SK-N-SH (cell line): ENCODE measurements at regions not wholly inside any gene's neighbourhood (a gene's known extent, or its start where the extent isn't known, plus 50 kb on each side); places are given as distances from the start of the nearest gene placed in this dataset.

Source experiments
- CHD2 ChIP-seq: fragments of 150-350 bp; IDR thresholded peaks from 2 replicates; pipeline ENCODE4 v1.6.1; 2018; ENCODE audit warnings: low read length; ENCODE audit not compliant: partially characterized antibody
- CTCF ChIP-seq: fragments of 200-600 bp; sonication (generic); IDR thresholded peaks from 2 replicates; pipeline ENCODE4 v1.6.1; 2017; ENCODE audit warnings: antibody characterized with exemption, mild to moderate bottlenecking, moderate library complexity
- ELF1 ChIP-seq: IDR thresholded peaks from 2 replicates; pipeline ENCODE4 v1.4.0; 2012
- EZH2phosphoT487 ChIP-seq: fragments of 200-600 bp; sonication (generic); IDR thresholded peaks from 2 replicates; pipeline ENCODE4 v1.6.1; 2017; ENCODE audit warnings: low read depth, mixed run types, mild to moderate bottlenecking, antibody characterized with exemption, moderate library complexity, borderline replicate concordance
- GABPA ChIP-seq: IDR thresholded peaks from 2 replicates; pipeline ENCODE4 v1.4.0; 2012; ENCODE audit warnings: low read depth, mild to moderate bottlenecking
- NRF1 ChIP-seq: IDR thresholded peaks from 2 replicates; pipeline ENCODE4 v1.6.1; 2012; ENCODE audit warnings: low read depth, mild to moderate bottlenecking, low read length
- RAD21 ChIP-seq: IDR thresholded peaks from 2 replicates; pipeline ENCODE4 v1.6.1; 2012; ENCODE audit warnings: mild to moderate bottlenecking, low read length
- RFX5 ChIP-seq: IDR thresholded peaks from 2 replicates; pipeline ENCODE4 v1.6.1; 2012; ENCODE audit warnings: mild to moderate bottlenecking, improper control_type of control experiment, low read length
- SMC3 ChIP-seq: IDR thresholded peaks from 2 replicates; pipeline ENCODE4 v1.6.1; 2012; ENCODE audit warnings: low read depth, low read length, improper control_type of control experiment
- TCF12 ChIP-seq: IDR thresholded peaks from 2 replicates; pipeline ENCODE4 v1.4.0; 2012
- YY1 ChIP-seq: IDR thresholded peaks from 2 replicates; pipeline ENCODE4 v1.4.0; 2012; ENCODE audit warnings: low read depth, mild to moderate bottlenecking
- TF ChIP-seq, protein P1 (sequence below): IDR thresholded peaks from 2 replicates; pipeline ENCODE4 v1.4.0; 2012; ENCODE audit warnings: low read depth, borderline replicate concordance
- TF ChIP-seq, protein P2 (sequence below): IDR thresholded peaks from 2 replicates; pipeline ENCODE4 v1.6.1; 2012; ENCODE audit warnings: mild to moderate bottlenecking, low read depth, low read length, moderate library complexity

GRCh38 chr2:146984014-146984413, 860.8 kb upstream of the ACVR2A start:
- TF ChIP-seq YY1 = no peak
- no peak for TF ChIP-seq RFX5
- TF ChIP-seq ELF1 = no peak
- no peak for TF ChIP-seq TCF12
- no peak for TF ChIP-seq CTCF
- no peak for TF ChIP-seq NRF1
- TF ChIP-seq EZH2phosphoT487 = no peak
- TF ChIP-seq RAD21 = no peak
- TF ChIP-seq, protein P1, sequence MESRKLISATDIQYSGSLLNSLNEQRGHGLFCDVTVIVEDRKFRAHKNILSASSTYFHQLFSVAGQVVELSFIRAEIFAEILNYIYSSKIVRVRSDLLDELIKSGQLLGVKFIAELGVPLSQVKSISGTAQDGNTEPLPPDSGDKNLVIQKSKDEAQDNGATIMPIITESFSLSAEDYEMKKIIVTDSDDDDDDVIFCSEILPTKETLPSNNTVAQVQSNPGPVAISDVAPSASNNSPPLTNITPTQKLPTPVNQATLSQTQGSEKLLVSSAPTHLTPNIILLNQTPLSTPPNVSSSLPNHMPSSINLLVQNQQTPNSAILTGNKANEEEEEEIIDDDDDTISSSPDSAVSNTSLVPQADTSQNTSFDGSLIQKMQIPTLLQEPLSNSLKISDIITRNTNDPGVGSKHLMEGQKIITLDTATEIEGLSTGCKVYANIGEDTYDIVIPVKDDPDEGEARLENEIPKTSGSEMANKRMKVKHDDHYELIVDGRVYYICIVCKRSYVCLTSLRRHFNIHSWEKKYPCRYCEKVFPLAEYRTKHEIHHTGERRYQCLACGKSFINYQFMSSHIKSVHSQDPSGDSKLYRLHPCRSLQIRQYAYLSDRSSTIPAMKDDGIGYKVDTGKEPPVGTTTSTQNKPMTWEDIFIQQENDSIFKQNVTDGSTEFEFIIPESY = no peak
- TF ChIP-seq CHD2 = no peak
- no peak for TF ChIP-seq SMC3
- TF ChIP-seq GABPA = no peak
- TF ChIP-seq, protein P2, sequence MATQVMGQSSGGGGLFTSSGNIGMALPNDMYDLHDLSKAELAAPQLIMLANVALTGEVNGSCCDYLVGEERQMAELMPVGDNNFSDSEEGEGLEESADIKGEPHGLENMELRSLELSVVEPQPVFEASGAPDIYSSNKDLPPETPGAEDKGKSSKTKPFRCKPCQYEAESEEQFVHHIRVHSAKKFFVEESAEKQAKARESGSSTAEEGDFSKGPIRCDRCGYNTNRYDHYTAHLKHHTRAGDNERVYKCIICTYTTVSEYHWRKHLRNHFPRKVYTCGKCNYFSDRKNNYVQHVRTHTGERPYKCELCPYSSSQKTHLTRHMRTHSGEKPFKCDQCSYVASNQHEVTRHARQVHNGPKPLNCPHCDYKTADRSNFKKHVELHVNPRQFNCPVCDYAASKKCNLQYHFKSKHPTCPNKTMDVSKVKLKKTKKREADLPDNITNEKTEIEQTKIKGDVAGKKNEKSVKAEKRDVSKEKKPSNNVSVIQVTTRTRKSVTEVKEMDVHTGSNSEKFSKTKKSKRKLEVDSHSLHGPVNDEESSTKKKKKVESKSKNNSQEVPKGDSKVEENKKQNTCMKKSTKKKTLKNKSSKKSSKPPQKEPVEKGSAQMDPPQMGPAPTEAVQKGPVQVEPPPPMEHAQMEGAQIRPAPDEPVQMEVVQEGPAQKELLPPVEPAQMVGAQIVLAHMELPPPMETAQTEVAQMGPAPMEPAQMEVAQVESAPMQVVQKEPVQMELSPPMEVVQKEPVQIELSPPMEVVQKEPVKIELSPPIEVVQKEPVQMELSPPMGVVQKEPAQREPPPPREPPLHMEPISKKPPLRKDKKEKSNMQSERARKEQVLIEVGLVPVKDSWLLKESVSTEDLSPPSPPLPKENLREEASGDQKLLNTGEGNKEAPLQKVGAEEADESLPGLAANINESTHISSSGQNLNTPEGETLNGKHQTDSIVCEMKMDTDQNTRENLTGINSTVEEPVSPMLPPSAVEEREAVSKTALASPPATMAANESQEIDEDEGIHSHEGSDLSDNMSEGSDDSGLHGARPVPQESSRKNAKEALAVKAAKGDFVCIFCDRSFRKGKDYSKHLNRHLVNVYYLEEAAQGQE = no peak
